ENCODE measurements at regions not wholly inside any gene's neighbourhood (a gene's known extent, or its start where the extent isn't known, plus 50 kb on each side); places are given as distances from the start of the nearest gene placed in this dataset.
"Not testable (repeated sequence)": the region's sequence is repeated elsewhere in the genome, so short reads cannot be mapped to it uniquely, and the experiment has no call there.

GRCh38 chr6:113361014-113361645, 496.0 kb upstream of the MARCKS start:
- DNase-seq = no peak

DNA sequence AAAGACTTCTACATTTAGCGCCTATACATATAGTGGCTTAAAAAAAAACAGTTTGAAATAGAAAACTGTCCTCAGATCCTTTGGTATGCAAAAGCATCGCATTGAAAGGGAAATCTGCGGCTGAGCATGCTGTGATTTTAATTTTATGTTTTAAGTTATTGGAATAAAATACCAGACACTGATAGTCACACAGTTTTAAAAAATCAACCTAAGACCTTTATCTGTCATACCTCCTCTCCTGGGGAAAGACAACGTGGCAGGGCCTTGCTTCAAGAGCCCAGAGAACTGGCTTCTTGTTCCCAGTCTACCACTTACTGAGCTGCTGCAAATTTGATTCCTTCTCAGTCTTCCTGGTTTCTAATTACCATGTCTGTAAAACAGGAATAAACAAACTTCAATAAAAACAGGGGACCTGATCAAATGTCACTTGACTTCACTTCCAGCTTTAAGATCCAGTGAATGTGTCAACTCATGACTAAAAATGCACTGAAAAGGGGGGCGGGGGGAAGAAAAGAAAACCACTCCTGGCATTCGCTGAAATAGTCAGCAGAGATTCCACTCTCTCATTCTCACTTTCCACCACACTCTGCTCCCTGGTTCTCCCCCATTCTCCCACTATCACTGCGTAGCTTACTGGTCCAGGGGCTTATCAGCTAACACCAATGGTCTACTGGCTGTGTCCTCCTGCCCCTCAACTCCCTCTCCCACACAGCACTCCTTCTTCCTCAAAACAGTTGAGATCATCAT, 494.7 kb upstream of the MARCKS start:
- no peak for DNase-seq

DNA sequence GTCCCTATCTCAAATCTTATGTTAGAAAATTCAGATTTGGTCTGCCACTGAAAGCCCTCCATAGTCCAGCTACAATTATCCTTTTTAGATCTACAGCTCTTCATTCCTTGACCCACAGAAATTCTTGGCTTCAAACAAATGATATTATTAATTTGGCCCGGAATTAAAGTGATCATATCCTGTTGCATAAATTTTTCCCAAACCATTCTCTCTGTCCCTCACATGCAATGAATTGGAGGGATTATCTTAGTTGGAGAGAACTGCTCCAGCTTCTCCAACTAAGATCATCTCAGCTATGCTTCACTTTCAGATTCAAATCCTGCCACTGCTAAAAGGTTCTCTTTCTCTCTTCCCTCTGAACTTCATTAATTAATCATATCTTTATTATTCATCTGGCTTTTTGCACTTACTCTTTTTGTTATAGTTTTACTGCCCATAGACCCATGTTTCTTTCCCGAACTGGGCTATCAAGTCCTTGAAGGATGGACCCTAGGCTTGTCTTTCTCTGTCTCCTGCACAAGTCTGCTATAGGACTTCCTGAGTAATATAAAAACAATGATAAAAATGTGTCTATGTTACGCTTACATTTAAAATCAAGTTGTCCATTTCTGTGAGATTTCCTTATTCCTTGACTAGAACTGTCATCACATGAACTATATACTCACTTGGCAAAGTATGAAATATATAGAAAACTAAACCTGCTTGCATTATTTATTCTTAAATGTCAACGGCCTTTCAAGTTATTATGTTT, 493.9 kb upstream of the MARCKS start:
- DNase-seq = no peak

DNA sequence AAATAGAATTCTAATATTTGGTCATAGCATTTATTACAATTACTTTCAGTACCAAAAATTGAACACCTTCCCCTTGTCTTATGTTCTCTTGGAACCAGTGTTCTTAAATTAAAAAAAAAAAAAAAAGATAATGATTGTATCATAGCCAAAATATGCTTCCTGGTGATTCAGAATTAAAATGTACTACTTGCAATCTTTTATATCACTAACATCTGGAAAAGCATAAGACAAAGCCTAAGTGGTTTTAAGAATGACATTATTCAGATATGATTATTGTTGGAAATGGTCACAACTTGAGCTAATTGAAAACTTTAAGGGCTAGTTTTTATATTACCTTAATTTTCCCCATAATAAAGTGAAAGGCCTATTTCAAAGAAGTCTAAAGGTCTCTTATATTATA, 493.3 kb upstream of the MARCKS start:
- DNase-seq = no peak

DNA sequence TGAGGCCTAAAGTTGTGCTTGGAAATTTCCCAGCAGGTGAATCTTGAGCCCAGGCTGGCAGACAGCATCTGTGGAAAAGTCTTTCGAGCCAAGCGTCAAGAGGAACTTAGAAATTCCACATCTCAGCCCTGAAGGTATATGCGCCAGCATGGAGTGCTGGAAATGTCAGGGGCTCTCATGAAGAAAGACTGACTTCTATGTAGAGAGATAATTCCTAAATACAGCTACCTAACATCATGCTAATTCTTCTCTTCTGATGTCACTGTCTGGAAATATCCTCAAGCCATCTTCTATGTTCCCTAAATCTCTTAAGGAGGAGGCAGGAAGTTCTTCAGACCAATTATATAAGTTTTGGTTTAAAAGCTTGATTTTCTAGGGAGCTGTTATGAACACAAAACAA, 492.4 kb upstream of the MARCKS start:
- no peak for DNase-seq

DNA sequence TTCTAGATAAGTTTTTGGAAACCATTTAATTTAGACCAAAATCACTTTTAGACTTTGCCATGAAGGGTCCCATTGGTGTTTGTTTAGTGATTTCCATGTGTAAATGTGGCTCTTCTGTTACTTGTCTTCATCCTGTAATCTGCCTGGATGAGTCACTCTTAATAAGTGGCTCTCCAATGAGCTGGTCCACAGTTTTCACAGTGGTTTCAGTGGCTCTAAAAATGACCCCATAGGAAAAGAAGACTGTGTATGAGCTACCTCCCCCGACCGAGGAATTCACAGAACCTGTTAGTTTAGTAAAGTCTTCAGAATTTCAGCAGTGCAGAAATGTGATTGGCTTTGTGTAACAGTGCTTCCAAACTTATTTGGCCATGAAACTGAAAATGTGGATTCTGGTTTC, 492.0 kb upstream of the MARCKS start:
- no peak for DNase-seq

GRCh38 chr6:113366505-113366904, 490.6 kb upstream of the MARCKS start:
- DNase-seq = no peak

DNA sequence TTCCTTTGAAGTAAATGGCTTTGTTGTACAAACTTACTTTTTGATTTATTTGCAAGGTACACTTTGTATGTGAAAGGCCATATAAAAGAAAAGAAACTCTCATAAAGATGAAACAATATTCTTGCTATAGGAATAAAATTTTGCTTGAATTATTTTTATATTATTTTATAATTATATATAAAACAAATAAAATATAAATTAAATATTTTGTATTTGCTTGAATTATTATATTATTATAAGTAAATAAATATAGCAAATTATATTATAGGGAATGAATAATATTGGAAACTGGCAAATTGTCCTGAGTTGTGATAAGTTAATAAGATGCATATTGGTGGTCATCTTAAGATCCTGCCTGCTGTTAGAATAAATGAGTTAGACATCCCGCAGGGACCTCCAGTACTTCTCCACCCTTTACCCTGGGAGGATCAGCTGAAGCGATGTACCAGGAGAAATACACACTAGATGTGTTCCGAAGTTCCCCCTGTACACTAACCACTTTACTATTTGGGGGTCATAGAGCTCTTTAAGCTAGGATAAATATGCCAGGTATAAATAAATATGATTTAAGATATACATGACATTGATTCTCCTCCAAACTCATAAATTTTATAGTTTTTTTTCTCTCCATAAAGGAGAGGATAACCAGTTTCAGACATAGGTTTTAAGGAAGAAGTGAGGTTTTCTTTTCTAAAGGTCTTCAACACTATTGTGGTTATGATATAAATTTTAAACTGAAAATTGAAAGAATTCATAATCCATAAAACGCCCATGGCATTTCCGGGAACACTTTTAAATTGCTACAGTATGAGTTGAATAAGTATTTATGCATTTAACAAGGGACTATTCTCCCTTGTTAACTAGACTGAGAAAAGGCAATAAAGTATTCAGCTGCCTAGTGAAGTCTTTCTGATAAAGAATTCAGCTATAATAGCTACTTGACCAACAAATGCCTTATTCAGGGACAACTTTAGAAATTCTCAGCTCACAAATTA, 486.3 kb upstream of the MARCKS start:
- DNase-seq = no peak

DNA sequence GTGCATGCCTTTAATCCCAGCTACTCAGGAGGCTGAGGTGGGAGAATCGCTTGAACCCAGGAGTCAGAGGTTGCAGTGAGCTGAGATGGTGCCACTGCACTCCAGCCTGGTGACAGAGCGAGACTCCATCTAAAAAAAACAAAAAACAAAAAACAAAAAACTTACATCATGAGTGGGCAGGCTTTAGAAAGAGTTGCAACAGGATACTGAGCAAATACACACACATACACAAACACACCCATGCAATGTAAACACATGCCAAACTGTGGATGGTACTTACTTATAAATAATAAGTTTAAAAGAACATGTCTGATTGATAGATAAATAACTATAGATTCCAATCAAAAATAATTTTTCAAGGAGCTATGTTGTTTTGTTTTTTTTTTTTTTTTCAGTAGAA, 481.7 kb upstream of the MARCKS start:
- DNase-seq = not testable (repeated sequence)

GRCh38 chr6:113375950-113376846, 480.9 kb upstream of the MARCKS start:
- DNase-seq = no peak

GRCh38 chr6:113376847-113377165, 480.3 kb upstream of the MARCKS start:
- no peak for DNase-seq

GRCh38 chr6:113377362-113377942, 479.7 kb upstream of the MARCKS start:
- no peak for DNase-seq

- no peak for DNase-seq
These were observed 476.6 kb upstream of the MARCKS start for GRCh38 chr6:113380591-113380990.

DNA sequence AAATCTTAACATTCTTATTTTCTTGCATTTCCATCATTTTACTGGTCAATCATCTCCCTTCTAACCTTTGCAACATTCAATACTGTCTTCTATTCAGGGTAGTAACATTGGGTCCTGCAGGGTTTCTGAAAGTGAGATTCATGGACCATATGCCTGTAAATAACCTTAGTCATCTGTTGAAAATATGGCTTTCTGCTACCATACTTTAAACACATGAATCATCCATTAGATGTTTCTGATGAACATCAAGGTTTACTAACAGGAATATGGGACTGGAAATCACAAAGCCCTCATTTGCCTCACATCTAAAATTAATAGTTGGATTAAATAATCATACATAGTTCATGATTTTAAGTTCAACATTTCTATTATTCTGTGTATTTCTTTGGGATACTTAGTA, 475.9 kb upstream of the MARCKS start:
- no peak for DNase-seq

GRCh38 chr6:113381959-113382358, 475.2 kb upstream of the MARCKS start:
- no peak for DNase-seq

GRCh38 chr6:113383701-113384100, 473.4 kb upstream of the MARCKS start:
- no peak for DNase-seq

DNA sequence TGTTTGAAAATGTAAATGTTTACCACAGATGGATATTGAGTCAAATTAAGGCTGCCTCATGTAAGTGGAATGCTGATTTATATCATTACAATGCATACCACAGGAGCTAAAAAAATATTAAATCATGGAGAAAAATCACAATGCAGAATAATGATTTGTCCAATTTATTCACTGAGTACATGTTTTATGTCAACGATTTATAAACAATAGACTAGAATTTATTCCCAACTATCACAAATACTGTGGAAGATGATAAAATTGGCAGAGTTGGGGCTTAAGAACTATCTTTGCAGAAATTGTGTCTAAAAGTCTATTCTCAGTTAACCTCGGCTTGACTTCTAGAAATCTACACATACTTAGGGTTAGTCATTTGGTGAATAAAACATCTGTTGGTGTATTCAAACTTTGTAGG, 472.1 kb upstream of the MARCKS start:
- no peak for DNase-seq

- no peak for DNase-seq
These were observed 468.1 kb upstream of the MARCKS start for GRCh38 chr6:113388996-113389395.

GRCh38 chr6:113392551-113393055, 464.5 kb upstream of the MARCKS start:
- no peak for DNase-seq

- DNase-seq = no peak
These were observed 462.9 kb upstream of the MARCKS start for GRCh38 chr6:113394216-113394615.

GRCh38 chr6:113394729-113395128, 462.4 kb upstream of the MARCKS start:
- DNase-seq = no peak

Measured in NCI-H510A (cell line).